GM18502 (cell line): ENCODE measurements at regions not wholly inside any gene's neighbourhood (a gene's known extent, or its start where the extent isn't known, plus 50 kb on each side); places are given as distances from the start of the nearest gene placed in this dataset.
A peak's percentile ranks its signal among the peaks of the same experiment; 100 is the strongest.
"Not testable (repeated sequence)": the region's sequence is repeated elsewhere in the genome, so short reads cannot be mapped to it uniquely, and the experiment has no call there.

Experiments
- ATAC-seq: cut with Tn5 transposase; IDR thresholded peaks from one replicate; pipeline ENCODE4 v1.9.1; 2021; ENCODE audit warnings: mild to moderate bottlenecking; ENCODE audit not compliant: unreplicated experiment, poor library complexity

GRCh38 chr5:89229331-89230070, 346.5 kb upstream of the MEF2C start:
- no peak for ATAC-seq

GRCh38 chr5:89228355-89228754, 345.4 kb upstream of the MEF2C start:
- no peak for ATAC-seq

DNA sequence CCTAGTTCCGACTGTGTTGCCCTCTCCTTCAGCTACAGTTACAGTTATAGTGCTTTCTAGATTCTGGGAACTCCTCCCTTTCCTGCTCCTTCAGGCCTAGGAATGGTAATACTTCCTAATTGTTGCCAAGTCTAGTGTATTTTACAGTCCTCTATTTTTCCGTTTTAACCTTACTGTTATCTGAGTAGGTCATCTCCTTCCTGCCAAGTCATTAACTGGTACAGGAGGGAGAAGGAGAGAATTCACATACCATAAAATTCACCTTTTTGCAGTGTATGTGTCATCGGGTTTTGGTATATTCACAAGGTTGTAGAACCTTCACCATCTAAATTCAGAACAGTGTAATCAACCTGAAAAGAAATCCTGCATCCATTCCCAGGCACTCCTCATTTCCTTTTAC, 335.4 kb upstream of the MEF2C start:
- ATAC-seq, result no peak

DNA sequence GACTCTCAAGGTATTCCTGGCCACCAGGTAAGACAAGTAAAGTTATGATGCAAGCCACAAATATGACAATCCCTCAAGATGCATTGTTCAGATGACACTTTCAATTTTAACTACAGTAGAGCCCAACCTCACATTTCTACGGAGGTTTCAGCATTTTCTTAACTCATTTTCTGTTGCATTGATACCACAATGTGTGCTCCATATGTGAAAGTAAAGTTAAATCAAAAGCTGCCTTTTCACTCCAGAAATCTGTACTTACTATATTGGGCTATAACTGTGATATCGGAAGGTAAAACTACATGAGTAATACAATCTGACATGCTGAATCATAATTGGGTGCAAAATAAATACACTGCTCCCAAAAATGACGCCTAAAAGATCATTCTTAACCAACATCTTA, 333.6 kb upstream of the MEF2C start:
- no peak for ATAC-seq

DNA sequence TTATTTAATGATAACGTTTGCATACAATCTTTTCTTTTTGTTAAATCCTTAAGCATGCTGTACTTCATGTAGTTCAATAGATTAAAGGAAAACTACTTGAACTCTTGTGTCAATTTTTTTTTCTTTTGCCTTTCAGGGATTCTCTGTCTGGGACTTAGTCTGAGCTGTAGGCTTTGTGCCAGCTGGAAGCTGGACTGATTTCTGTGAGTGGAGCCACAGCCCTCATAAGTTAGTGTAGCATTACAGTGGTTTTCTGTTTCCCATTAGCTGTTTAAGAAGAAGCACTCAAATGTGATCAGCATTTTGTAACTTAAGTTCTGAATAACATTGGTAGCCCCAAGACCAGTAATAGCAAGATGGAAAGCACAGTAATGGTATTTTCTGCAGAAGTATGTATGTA, 330.6 kb upstream of the MEF2C start:
- ATAC-seq, result no peak

DNA sequence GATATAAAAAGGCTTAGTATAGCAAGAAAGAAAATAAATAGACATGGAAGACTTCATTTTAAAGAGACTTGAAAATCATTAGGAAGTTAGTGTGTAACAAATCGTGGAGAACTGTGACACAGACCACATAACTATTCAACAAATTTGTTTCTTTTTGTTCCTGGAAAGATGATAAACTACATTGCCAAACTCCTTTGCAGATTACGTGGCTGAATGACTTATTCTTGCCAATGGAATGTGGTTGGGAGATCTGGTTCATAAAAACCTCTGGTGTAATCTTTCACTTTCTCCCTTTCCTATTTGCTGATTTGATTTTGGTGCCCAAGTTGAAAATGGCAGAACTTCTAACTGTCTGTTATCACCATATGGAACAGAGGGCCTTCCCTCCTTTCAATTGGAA, 328.9 kb upstream of the MEF2C start:
- ATAC-seq, result no peak

GRCh38 chr5:89208811-89209210, 325.8 kb upstream of the MEF2C start:
- ATAC-seq, result no peak

DNA sequence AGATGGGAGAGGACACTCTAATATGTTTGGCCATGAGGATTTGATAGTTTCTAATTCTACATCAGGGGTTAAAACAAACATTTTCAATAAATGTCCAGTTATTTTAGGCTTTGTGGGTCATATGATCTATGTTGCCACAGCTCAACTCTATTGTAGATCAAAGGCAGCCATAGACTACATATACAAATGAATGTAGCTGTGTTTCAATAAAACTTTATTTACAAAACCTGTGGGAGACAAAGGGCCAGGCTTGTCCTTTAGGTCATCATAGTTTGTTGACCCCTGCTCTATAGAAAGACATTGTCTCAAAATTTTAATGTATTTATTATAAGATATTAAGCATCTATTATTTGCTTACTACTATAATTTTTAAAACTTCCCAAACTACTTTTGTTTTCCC, 325.4 kb upstream of the MEF2C start:
- no peak for ATAC-seq

DNA sequence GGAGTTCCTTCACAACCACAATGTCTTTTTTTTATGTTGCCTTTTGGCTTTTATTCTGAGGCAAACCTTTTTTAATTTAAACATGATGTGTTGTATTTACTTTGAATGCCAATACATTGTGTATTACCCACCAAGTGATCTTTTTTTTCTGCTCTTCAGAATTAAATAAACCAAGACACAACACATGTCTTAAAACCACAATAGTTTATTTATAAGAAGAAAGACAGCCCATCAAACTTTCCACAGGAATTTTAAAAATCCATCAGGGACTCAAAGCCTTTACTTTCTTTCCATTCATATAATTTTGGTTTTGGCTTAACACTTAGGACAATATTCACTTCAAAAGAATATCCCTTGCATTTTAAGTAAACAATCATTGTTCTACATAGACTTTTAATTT, 321.8 kb upstream of the MEF2C start:
- no peak for ATAC-seq

DNA sequence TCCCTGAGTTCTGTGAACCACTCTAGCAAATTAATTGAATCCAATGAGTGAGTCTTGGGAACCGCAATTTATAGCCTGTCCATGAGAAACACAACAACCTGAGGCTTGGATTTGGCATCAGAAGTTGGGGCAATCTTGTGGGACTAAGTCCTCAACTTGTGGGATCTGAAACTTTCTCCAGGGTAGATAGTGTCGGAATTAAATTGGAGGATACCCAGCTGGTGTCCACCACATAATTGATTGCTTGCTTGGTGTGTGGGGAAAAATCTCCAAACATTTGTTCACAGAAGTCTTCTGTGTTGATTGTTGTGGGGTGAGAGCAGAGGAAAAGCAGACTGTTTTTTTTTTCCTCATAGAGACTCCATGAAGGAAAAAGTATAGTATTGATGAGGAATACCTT, 320.6 kb upstream of the MEF2C start:
- no peak for ATAC-seq

DNA sequence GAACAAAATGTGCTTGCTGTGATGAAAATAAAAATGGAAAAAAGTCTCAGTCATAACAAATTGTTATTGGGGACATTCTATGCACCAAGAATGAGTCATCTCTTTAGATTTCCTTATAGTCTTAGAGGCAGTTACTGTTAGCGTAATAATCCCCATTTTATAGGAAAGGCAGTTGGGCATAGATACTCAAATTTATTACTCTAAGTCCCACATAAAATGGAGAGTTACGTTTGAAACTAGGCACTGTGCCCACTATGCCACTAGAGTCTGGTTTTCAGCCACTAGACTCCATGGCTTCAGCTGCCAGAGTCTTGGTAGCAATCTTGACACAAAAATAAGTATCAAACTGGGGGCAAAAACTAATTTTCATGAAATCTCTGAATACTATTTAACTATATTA, 317.9 kb upstream of the MEF2C start:
- no peak for ATAC-seq

DNA sequence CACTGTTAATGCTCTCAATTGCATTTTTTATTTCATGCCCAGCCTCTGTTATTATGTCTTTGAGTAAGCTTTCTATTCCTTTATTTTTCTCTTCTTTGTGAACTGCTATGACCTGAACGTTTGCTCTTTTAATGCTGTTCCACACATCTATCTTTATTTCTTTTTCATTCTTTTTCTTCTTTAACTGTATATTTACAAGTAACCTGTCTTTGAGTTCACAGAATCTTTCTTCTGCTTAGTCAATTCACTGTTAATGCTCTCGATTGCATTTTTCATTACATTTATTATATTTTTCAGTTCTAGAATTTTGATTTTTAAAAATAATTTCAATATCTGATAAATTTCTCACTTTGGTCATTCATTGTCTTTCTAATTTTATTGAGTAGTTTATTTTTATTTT, 316.3 kb upstream of the MEF2C start:
- no peak for ATAC-seq

DNA sequence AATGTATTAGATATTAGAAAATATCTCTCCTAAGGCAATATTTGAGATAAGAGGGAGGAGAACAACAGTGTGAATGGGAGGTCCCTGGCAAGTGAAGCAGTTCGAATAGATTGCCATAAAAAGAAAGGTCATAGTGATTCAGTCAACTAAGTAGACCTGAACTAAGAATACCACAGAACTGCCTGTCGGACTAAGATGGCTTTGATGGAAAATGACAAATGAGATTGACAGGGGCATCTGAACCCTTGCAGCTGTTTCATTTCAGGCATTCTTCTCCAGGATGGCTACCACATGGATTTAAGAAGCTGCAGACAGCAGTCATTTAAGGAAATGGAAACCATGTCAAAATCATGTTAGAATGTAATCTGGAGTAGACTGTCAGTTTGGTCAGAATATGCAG, 308.4 kb upstream of the MEF2C start:
- ATAC-seq, result no peak

DNA sequence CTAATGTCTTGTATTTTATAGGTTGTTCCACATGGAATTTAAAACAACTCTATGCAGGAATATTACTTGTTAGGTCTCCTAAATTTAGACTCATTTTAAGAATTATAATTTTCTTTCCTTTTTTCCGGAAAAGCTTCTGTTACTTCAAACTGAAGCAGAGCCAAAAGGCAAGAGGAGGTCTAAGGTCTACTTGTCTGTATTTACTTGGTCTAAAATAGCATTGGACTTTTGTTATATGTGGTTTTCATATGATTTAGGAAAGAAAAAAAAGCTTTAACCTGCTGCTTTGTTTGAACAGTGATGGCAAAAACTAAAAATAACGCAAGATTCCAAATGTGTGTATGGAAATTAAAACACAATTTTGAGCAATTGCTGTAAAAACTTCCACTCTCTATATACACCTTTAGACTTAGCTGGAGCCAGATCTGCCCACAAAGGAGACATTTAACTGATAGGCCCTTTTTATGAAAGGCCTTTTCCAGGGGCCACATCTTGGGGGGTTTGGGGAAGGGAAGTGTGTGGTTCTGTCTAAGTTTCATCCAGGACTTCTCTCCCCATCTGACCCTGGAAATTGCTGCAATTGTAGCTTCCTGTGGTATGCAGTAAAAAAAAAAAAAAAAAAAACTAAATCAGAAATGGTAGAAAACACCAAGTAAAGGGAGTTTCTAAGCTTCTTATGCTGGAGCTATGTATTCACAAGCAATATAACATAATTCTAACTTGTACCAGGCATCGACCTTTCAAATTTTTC, 307.7 kb upstream of the MEF2C start:
- no peak for ATAC-seq

DNA sequence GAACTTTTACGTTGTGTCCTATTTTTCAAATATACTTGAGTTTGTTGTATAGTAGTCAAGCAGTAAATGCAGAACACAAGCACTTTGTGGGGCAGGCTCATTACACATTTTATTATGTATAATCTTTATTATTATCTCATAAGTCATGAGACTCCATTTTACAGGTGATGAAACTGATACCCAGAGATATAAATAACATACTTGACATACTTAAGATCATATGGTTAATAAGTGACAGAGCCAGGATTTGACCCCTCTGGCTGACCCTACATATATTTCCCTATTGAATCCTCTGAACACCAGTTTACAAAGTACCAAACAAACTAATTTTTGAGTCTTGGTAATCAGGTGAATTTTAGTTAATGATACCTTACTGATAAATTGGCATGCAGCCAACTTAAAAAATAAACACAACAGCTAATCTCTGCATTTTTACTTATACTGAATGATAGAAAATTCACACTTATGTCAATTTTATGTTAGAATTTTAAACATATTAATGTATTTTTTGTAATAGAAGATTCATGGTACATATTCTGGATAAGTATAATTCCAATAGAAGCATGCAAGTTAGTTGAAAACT, 305.0 kb upstream of the MEF2C start:
- no peak for ATAC-seq

- no peak for ATAC-seq
Measured at GRCh38 chr5:89187268-89187667, 304.3 kb upstream of the MEF2C start.

GRCh38 chr5:89181546-89181945, 298.6 kb upstream of the MEF2C start:
- ATAC-seq, result no peak

- ATAC-seq, result no peak
Measured at GRCh38 chr5:89179731-89180130, 296.7 kb upstream of the MEF2C start.

- no peak for ATAC-seq
Measured at GRCh38 chr5:89178541-89178940, 295.6 kb upstream of the MEF2C start.

DNA sequence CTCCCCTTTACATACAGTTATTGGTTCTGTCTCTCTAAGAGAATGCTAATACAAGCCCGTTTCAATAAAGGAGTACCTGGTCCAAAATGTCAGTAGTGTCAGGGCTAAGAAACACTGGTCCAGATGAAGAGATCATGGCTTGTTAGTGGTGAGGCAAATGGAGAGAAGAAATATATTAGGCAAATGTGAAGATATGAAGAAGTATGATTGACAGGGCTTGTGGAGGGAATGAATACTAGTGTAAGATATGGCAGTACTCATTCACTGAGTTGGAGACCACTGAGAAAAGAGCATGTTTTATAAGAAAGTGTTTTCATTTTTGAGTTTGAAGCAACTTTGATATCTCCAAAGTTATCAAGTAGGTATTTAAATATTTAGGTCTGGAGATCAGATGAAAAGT, 290.5 kb upstream of the MEF2C start:
- ATAC-seq, result no peak

DNA sequence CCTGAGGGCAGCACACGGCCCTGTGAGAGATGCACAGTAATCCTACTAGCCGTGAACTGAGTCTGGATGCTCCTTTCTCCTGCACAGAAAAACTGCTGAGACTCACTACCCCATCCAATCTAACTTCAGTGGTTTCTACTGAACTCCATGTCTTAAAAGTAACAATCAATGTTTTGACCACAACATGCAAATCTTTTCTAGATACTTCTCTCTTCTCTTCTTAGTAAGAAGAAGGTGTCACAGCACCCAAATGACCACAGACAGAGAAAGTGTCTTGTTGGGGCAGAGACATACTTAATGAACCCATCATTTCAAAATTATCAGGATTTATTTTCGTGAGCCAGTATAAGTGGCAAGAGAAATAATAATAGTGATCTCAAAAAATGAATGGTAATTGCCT, 285.8 kb upstream of the MEF2C start:
- peak; percentile 90 for ATAC-seq

DNA sequence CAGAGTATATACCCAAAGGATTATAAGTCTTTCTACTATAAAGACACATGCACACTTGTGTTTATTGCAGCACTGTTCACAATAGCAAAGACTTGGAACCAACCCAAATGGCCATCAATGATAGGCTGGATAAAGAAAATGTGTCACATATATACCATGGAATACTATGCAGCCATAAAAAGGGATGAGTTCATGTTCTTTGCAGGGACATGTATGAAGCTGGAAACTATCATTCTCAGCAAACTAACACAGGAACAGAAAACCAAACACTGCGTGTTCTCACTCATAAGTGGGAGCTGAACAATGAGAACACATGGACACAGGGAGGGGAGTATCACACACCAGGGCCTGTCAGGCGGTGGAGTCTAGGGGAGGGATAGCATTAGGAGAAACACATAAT, 281.7 kb upstream of the MEF2C start:
- ATAC-seq, result not testable (repeated sequence)
